Cerebellar cortex (tissue), 1 donor: ENCODE measurements at regions not wholly inside any gene's neighbourhood (a gene's known extent, or its start where the extent isn't known, plus 50 kb on each side); places are given as distances from the start of the nearest gene placed in this dataset.
"Not testable (repeated sequence)": the region's sequence is repeated elsewhere in the genome, so short reads cannot be mapped to it uniquely, and the experiment has no call there.

Experiments
- DNase-seq: peaks from one replicate; pipeline ENCODE4 v3.0.0-alpha.2; 2015; ENCODE audit warnings: low spot score

DNA sequence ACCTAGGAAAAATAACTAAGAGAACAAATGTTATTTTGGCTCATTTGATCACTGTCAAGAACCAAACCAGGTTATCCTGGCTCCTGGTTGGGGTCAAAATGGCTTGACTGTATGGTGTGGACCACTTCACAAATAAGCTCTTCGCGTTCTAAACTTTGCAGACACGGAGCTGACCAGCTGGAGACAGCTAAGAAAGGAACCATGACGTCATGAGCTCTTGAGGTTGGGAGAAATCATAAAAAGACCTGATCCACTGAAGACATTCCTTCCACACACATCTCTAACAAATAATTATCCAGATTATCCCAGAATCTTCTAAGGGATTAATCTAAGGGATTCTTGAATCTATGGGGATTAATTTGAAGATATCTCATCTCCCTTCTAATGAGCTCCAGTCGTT, 321.5 kb upstream of the IGF1R start:
- DNase-seq = no peak

DNA sequence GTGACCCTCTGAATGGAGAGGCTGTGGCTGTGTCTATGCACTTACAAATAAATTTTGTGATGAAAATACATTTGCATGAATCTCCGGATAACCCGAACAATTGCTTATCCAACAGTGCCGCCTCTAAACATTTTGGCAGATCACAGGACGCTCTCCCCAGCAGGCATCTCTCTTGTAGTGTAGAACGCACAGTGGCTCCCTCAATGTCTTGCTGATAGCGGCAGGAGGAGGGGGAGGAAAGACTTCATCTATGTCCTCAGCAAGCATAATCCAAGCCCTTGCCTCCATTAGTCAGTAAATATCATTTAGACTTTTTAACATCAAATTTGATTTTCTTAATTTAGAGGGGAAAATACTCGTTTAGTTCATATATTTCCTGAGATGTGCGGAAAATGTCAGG, 318.1 kb upstream of the IGF1R start:
- DNase-seq = no peak

DNA sequence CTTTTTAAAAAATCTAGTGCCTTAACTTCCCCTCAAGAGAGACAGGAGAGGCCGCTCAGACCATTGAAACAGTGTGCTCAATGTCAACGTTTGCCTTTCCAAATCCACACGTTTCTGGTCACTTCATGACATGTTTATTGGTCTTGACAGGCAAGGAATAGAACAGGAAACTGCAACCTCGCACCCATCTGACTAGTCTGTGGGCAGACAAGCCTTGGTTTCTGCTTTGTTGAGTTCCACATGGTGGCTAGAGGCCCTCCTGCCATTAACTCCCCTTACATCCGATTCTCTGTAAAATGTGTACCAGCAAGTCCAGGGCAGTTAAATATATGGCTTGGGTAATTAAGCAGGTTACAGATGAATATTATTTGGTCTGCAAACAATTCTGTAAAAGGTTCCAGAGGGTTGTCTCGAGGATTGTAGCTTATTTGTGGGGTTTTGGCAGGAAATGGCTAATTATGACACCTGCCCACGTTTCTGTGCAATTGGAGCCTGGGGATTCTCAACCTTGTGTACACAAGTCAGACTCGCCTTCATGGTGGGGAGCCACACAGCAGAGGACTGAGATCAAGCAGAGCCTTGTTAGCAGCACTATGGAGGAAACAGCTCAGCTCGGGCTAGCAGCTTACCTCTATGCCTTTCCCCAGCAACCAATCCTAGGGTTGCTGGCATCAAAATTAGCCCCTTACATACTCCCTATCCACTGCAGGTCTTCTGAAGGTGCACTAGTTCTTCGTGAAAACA, 317.5 kb upstream of the IGF1R start:
- DNase-seq = no peak

DNA sequence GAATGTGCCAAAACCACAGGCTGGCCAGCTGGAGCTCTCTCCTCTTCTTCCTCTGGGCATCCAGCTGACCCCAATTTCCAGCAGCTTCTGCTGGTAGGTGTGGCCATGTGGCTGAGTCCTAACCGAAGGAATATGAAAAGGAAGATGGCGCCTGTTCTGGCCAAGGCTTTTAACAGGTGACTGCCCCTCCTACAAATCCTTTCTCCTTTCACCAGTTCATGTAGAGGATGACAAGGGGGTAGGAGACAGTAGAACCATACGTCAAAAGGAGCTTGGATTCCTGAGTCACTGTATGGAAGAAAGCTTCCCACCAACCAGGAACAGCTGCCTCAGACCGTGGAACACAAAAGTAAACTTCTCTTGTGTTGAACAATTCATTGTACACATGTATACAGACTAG, 316.7 kb upstream of the IGF1R start:
- no peak for DNase-seq

DNA sequence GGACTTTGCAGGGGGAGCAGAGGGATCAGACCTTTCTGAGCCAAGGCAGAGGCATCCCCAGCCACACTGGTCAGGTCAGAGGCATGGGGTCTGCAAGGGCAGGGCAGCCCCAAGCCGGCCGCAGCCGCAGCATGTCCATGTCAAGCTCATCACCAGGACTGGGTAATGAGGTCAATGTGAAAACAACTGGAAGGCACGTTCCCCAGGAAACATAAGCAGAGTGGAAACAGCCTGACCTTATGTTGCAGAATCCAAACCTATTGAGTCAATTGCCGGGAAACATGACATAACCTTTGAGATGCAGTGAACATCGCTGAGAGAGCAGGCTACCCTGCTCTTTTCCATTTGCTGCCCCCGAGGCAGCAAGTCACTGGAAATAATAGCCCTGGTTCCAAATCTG, 315.1 kb upstream of the IGF1R start:
- no peak for DNase-seq

DNA sequence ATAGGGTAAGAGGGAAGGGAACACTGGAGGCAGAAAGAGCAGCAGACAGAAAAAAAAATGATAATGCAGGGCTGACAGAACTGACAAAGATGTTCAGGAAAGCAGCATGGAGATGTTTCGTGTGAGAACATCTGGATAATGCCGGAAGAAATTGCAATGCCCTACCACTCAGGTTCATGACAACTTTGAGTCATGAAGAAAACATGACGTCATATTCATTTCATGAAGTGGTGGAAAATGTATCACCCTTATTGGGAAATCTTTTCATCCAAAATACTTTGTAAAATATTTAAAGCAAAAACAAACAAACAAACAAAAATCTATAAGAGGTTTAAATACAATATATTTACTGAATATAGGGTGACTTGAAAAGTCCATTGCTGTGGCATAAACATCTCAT, 305.4 kb upstream of the IGF1R start:
- no peak for DNase-seq

DNA sequence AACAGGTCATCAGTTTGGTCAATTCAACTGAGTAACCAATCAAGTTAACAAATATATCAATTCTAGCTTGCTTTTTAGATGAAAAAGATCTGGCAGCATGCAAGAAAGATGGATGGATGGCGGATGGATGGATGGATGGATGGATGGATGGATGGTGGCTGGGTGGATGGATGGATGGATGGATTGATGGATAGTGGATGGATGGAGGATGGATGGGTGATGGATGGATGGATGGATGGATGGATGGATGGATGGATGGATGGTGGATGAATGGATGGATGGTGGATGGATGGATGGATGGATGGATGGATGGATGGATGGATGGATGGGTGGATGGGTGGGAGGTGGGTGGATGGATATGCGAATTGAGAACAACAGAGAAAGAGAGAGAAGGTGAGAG, 303.7 kb upstream of the IGF1R start:
- no peak for DNase-seq

DNA sequence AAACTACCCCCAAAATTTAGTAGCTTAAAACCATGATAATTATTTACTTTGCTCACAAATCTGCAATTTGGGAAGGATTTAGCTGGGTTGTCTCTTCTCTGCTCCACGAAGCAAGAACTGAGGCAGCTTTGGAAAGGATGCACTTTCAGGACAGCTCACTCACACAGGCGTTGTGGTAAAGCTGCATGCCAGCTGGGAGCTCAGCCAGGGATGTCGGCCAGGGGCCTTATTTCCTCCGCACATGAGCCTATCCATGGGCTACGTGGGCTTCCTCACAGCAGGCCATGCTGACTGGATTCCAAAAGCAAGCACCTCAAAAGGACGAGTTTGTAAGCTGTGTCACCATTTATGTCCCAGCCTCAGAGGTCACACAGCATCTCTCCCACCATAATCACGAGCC, 301.3 kb upstream of the IGF1R start:
- DNase-seq = no peak

DNA sequence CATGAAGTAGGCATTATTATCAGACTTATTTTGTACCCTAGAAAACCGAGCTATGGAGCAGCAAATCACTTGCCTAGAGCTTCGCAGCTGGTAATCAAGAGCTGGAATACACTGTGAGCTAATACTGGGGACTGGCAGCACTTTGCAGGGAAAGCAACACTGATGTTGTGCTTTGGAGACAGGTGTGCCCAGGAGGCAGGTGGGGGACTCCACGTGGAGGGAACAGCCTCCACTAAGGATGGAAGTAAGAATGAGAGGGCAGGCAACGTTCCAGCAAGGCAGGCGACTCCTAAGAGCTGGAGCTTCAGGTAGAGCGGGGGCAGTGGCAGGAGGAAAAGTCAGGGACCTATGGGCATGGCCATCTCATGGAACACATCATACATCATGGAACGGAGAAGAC, 300.5 kb upstream of the IGF1R start:
- no peak for DNase-seq

DNA sequence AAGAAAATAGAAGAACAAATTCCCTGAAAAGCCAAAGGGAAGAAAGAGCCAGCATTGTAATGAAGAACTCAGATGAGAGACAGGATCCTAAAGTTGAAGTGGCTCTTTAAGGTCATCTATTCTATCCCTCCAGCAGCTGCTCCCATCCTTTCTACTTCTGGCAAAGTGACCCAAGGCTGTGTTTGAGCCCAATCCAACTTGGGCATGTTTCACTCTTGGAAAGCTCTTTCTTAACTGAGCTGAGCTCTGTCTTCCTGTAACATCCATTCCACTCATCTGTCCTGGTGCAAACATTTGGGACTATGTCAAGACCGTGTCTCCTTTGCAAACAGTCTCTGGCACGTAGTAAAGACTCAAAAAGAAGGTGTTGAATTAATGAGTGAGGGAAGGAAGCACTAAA, 298.1 kb upstream of the IGF1R start:
- no peak for DNase-seq

DNA sequence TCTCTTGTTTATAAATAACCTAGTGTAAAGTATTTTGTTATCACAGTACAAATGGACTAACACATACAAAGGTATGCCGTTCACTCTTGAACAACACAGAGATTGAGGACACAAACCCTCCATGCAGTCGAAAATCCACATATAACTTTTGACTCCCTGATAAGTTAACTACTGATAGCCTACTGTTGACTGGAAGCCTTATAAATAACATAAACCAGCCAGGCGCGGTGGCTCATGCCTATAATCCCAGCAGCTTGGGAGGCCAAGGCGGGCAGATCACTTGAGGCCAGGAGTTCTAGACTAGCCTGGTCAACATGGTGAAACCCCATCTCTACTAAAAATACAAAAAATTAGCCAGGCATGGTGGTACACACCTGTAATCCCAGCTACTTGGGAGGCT, 290.1 kb upstream of the IGF1R start:
- not testable (repeated sequence) for DNase-seq

DNA sequence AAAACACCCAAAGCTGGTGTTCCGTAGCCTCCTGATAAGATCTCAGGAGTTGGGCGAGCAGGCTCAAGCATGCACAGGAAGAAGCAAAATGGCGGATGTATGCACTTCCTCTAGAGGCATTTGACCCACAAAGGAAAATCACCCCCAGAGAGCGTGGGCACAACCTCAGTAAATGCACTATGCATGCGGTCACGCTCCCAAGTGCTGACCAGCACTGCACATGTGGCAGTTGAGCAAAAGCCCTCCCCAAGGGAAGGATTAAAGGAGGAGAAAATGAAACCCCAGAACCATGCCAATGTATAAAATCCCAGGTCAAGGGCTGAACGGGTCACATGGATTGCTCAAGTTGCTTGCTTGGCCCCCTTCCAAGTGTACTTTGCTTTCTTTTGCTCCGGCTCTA, 289.4 kb upstream of the IGF1R start:
- no peak for DNase-seq

DNA sequence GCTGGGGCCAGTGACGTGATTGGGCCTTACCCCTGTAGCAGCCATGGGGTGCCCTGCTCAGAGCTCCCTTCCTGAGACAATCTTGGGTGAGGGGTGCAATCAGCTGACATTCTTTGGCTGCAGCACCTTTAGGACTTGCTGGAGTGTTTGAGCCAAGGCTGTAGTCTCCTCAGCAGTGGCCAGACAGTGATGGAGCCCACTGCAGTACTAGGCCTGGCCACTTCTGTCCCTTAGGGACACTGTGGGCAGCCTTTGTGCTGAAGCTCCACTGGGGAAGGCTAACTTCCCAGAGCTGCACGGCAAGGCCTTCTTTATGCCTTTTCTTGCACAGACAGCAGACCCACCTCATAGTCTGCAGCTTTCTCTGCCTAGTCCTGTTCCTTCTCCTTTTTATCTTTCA, 284.9 kb upstream of the IGF1R start:
- DNase-seq = no peak

DNA sequence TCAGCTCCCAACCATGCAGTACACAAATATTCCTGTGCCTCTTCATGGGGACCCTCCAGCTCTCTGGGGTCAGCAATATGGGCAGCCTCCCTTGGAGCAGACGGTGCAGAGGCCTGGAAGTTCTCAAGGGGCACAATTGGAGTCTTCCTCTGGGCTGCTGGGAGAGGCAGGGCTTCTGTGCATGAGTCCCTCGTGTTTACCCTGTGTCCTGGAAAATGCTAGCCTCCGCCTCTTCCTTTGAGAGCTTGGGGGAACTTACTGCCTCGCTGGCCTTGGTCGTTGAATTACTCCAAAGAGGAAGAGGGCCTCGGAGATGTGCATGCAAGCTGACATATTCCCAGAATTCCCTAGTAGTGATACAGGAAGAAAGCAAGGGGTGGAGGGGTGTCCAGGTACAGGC, 284.4 kb upstream of the IGF1R start:
- DNase-seq = no peak

DNA sequence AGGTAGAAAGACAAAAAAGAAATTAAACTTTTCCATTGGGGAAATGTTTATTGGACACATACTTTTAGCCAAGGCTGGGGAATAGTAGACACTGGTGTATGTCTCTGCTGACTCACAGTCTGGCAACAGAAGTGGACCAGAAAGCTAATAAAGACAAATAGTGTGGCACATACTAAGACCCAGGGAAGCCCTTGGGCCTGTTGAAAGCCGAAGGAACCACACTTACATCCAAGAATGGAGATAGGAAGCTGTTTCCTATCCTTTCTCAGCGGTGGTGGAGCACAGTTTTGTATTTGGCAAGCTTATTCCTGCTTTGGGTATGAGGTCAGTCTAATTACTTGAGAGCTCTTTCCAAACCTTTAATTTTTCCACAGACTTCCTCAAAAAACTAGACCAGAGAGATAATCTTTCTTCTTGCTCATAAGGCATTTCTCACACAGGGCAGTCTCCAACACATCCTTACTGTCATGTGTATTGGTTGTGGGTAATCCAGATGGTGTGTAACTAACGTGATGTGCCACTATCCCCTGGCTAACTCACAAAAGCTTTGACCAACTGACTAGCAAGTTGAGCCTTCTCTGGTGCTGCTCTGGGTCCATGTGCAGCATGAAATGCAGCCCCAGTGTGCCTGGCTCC, 279.1 kb upstream of the IGF1R start:
- DNase-seq = no peak

DNA sequence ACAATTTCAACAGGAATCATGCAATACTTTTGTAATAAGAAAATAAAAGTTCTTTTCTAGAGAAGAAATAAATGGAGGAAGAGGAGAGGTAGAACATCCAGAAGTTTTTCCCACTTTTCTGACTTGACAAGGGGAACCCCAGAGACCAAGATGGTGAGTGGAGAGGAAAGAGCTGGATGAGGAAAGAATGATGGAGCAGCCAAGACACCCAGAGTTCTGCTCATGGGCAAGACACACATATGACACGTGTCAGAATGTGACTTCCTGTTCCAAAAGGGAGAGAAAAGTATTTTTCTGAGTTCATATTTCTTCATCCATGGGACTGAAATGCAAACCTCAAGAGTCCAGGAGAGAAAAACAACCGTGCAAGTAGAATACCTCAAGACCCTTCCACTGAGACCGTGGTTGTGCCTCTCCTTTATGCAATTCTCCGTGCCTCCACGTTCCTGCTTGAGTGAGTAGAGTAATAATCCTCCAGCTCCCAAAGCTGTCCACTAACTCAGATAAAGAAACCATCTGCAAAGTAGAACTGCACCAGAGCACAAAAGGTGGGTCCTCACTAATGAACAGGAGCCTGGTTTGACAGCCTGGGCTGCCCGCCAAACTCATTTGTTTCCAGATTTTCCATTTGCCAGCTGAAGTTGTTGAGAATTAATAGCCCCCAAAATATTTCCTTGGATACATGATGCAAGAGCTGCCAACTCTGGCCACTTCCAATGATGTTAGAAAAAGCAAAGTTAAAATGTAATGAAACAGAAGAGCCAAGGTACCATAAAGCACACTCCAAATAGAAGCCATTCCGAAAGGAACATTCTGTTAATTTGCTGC, 272.6 kb upstream of the IGF1R start:
- no peak for DNase-seq

DNA sequence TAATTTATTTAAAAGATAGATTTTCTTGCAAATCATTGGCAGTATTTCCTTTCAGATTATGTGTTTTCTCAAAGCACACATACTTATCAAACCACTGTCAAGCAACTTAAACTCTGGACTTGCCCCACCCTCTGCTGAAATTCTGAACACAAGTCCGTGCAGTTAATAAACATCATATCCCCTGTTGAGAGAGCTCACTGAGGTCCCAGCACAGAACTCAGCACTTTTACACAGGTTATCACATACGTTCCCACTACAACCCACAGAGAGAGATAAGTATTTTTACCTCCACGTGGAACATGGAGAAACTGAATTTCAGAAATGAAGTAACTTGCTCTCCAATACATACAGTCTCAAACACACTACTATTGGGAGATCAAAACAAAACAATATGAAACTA, 267.6 kb upstream of the IGF1R start:
- DNase-seq = no peak

DNA sequence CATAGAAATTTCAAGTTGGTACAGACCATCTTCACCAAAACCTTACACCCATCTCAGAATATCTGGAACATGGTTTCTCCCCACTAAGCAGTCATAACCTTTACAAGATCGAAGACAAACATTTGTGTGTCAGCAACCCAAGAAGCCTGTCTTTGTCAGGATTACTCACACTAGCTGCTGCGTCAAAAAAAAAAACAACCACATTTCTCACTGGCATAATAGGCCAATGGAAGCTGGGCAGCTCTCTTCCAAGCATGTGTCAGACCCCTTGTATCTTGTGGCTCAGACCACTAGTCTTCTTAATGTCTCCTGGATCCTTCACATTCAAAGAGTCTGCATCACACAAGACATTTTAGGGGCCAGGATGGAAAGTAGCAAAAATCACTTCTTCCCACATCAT, 266.9 kb upstream of the IGF1R start:
- DNase-seq = no peak

DNA sequence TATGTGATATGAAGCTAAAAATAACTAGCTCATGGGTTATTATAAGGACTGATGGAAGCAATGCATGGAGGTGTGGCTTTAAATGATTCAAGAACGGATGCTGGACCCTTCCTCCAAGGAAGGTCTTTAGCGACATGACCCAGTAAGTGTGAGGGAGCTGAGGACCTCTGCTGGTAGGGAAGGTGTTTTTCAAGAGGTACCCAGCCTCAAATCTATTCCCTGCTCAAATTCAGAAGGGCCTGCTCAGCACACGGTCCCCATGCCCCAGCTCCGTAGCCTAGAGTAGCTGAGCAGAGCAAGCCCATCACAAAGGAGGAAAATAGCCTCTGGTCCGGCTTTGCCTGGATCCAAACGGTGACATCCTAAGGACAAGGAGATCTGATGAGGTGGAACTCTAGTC, 266.2 kb upstream of the IGF1R start:
- no peak for DNase-seq

DNA sequence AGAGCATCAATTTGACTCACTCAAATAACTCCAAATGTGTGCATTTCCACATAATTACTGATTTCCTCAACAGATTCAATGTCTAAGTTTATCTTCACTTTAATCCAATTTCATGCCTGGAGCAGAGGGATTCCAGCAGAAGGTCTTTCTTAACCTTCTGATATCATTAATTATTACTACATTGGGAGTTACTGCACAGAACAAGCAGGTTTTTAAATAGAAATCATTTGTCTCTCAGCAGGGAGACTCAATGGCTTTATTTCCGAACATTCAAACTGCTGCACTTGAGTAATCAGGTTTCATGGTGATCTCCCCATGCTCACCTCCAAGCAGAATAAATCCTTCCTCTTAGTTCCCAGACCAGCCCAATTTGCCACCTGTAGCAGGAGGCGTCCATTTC, 264.8 kb upstream of the IGF1R start:
- DNase-seq = no peak

DNA sequence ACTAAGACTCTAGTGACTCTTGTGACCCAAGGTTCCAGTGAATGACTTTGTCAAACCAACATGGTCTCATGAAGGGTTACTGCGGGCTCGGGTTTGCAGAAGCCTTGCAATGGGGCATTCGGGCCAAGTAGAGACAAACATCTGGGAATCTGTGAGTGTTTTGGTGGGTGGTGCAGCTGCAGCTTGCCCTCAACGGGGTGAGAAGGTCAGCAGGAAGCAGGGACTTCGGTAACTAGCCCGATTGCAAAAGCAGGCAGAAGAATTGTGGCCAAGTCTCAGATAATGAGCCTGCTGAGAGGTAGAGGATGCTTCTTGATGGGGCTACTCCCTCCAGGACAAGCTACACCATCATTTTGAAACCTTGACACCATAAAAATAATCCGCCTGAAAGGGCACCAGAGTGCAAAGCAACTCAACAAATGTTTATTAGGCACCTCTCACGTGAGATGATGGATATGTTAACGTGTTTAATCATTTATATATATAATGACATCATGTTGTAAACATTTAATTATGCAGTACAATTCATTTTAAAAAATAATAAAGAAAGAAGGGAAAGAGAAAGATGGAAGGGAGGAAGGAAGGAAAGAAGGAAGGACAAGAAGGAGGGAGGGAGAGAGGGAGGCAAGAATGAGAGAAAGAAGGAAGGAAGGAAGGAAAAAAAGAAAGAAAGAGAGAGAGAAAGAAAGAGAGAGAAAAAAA, 263.9 kb upstream of the IGF1R start:
- DNase-seq = no peak

DNA sequence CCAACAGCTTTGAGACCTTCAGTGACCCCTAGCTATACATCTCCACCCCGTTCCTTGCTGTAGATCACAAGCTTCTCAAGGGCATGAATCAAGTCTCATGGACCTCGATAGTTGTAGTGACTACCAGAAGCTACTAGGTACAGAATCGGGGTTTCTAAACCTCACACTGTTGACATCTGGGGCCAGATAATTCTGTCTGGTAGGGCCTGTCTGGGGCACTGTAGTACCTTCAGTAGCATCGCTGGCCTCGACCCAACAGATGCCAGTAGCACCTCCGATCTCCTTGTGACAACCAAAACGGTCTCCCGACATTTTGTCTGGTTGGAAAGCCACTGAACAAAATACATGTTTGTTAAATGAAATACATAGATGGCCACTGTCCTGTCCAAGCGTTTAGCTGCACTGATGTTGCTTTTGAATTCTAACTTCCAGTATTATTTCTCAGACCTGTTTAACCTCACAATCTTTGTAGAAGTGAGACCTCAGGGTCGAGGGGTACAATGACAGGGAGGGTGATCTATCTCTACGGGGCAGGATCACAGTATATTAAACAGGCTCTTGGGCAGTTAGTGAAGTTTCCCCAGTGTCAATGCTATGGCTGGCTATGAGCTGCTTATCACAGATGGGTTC, 262.5 kb upstream of the IGF1R start:
- DNase-seq = no peak
